Epithelial cell of proximal tubule (primary cell): ENCODE measurements at regions not wholly inside any gene's neighbourhood (a gene's known extent, or its start where the extent isn't known, plus 50 kb on each side); places are given as distances from the start of the nearest gene placed in this dataset.
"Not testable (repeated sequence)": the region's sequence is repeated elsewhere in the genome, so short reads cannot be mapped to it uniquely, and the experiment has no call there.

Source experiments
- DNase-seq: peaks from one replicate; pipeline ENCODE4 v3.0.0-alpha.2; 2011; ENCODE audit warnings: low read depth
- H3K4me3 ChIP-seq: 2 replicates; pipeline ENCODE4 v1.5.1; 2011; ENCODE audit warnings: low read depth, mild to moderate bottlenecking, low read length
- CTCF ChIP-seq: conservative IDR thresholded peaks from 2 replicates; pipeline ENCODE4 v1.5.1; 2012; ENCODE audit warnings: low read depth, mild to moderate bottlenecking, low read length

- no peak for TF ChIP-seq CTCF
- no peak overlapping the region for H3K4me3 ChIP-seq
- DNase-seq, result no peak
Measured at GRCh38 chr6:105691081-105691480, 288.2 kb upstream of the PREP start.

GRCh38 chr6:105688573-105688972, 285.7 kb upstream of the PREP start:
- H3K4me3 ChIP-seq, result no peak overlapping the region
- no peak for DNase-seq
- TF ChIP-seq CTCF, result no peak

DNA sequence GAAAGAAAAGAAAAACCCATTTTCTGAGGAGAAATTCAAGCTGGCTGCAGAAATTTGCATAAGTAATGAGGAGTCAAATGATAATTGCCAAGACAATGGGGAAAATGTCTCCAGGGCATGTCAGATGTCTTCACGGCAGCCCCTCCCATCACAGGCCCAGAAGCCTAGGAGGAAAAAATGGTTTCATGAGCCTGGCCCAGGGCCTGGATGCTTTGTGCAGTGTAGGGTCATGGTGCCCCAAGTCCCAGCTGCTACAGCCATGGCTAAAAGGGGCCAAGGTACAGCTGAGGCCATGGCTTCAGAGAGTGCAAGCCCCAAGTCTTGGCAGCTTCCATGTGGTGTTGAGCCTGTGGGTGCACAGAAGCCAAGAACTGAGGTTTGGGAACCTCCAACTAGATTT, 283.9 kb upstream of the PREP start:
- DNase-seq, H3K4me3 ChIP-seq: not testable (repeated sequence)

DNA sequence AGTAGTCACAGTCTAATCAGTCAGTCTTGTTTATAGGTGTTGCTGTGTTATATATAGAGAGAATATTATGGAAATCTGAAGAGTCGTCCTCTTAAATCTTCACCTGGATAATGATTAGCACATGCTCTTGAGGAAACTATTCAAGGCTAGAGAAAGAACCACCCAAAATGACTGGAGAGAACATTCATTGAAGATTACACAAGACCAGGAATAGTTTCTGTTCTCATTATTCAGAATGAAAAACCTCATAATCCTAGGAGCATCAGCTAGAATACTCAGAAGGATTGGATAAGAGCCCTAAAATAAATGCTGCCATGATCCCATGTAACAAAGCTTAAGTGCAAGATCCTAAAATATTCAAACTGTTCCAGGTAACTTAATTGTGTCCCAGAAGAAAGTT, 278.2 kb upstream of the PREP start:
- H3K4me3 ChIP-seq, result no peak overlapping the region
- no peak for TF ChIP-seq CTCF
- no peak for DNase-seq

DNA sequence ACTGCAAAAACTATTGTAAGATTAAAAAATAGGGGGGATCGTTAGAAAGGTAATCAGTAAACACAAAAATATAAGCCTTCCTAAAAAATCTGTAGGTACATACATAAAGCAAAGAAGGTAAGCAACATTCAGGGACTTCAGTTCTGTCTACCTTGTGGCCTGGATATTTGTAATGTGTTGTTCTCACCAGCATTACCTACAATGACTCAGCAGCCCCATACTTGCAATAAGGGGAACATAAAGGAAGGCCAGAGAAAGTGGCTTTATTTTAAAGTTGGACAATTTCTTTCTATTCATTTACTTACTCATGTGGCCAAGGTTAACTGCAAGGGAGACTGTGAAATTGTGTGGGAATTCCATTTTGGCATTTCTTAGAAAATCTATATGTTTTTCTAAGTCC, 277.2 kb upstream of the PREP start:
- no peak for TF ChIP-seq CTCF
- DNase-seq, result no peak
- no peak overlapping the region for H3K4me3 ChIP-seq

DNA sequence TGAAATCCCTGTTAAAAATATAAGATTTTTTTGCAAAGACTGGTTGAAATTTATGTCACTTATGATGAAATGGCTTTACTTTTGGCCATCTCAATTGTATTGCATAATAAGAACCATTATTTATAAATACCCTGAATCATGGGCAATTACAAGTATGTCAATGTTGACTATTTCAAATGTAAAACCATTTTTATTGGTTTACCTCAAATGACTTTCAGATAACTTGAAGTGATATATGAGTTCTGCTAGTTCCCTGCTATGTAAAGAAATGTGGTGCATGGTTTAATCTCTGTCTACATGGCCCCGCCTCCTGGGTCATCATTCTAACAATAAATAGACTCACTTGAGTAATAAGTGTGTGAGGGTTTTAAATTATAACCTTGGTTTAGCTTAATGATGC, 275.6 kb upstream of the PREP start:
- no peak overlapping the region for H3K4me3 ChIP-seq
- TF ChIP-seq CTCF, result no peak
- no peak for DNase-seq

GRCh38 chr6:105677671-105678475, 275.0 kb upstream of the PREP start:
- no peak for DNase-seq
- no peak overlapping the region for H3K4me3 ChIP-seq
- TF ChIP-seq CTCF, result no peak

DNA sequence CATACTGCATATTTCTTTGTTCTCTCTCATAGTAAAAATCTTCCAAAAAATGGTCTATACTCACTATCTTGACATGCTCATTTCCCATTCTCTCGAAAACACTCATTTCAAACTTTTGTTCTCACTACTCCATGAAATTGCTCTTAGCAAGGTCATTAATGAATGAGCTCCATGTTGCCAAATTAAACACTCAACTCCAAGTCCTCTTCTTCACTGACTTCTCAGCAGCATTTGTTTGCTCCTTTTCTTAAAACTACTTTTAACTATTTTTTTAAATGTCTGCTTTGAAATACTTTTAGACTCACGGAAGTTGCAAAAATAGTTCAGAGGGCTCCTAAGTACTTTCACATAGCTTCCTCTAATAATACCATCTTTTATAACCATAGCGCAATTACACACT, 274.0 kb upstream of the PREP start:
- H3K4me3 ChIP-seq, result no peak overlapping the region
- TF ChIP-seq CTCF, result no peak
- DNase-seq, result no peak
